ENCODE measurements at regions not wholly inside any gene's neighbourhood (a gene's known extent, or its start where the extent isn't known, plus 50 kb on each side); places are given as distances from the start of the nearest gene placed in this dataset.
"Not testable (repeated sequence)": the region's sequence is repeated elsewhere in the genome, so short reads cannot be mapped to it uniquely, and the experiment has no call there.

GRCh38 chr1:148345659-148346151 lies 137.4 kb downstream of the PPIAL4G start:
- H3K9me3 Mint-ChIP-seq (ENCODE audit: unreplicated experiment); H3K27ac Mint-ChIP-seq (ENCODE audit: unreplicated experiment); H3K27me3 Mint-ChIP-seq (ENCODE audit: unreplicated experiment); H3K36me3 Mint-ChIP-seq (ENCODE audit: low read depth, unreplicated experiment); H3K4me3 Mint-ChIP-seq (ENCODE audit: unreplicated experiment); H3K4me1 Mint-ChIP-seq (ENCODE audit: unreplicated experiment); DNase-seq (ENCODE audit: low spot score): not testable (repeated sequence)
- TF ChIP-seq CTCF (IDR thresholded peaks at IDR 0.05; ENCODE audit: unreplicated experiment), result peak; percentile 31

GRCh38 chr1:148344651-148345050 lies 138.5 kb downstream of the PPIAL4G start:
- H3K27me3 Mint-ChIP-seq (ENCODE audit: unreplicated experiment); DNase-seq (ENCODE audit: low spot score); H3K4me1 Mint-ChIP-seq (ENCODE audit: unreplicated experiment); H3K36me3 Mint-ChIP-seq (ENCODE audit: low read depth, unreplicated experiment); H3K27ac Mint-ChIP-seq (ENCODE audit: unreplicated experiment); H3K9me3 Mint-ChIP-seq (ENCODE audit: unreplicated experiment); H3K4me3 Mint-ChIP-seq (ENCODE audit: unreplicated experiment): not testable (repeated sequence)

- H3K9me3 Mint-ChIP-seq (ENCODE audit: unreplicated experiment); H3K4me3 Mint-ChIP-seq (ENCODE audit: unreplicated experiment); H3K27ac Mint-ChIP-seq (ENCODE audit: unreplicated experiment); H3K27me3 Mint-ChIP-seq (ENCODE audit: unreplicated experiment); H3K36me3 Mint-ChIP-seq (ENCODE audit: low read depth, unreplicated experiment); DNase-seq (ENCODE audit: low spot score): not testable (repeated sequence)
- H3K4me1 Mint-ChIP-seq (ENCODE audit: unreplicated experiment), result peaks cover 10% of the 10 kb centered on the region
Observed at GRCh38 chr1:148341729-148342128, 141.4 kb downstream of the PPIAL4G start.

GRCh38 chr1:148336121-148336918 lies 146.8 kb downstream of the PPIAL4G start:
- peak overlapping the region; percentile 31 for H3K27ac Mint-ChIP-seq (ENCODE audit: unreplicated experiment)
- not testable (repeated sequence) for H3K9me3 Mint-ChIP-seq (ENCODE audit: unreplicated experiment); H3K4me3 Mint-ChIP-seq (ENCODE audit: unreplicated experiment); H3K36me3 Mint-ChIP-seq (ENCODE audit: low read depth, unreplicated experiment); H3K27me3 Mint-ChIP-seq (ENCODE audit: unreplicated experiment); DNase-seq (ENCODE audit: low spot score)
- H3K4me1 Mint-ChIP-seq (ENCODE audit: unreplicated experiment), result peaks cover 23% of the 10 kb centered on the region

- H3K36me3 Mint-ChIP-seq (ENCODE audit: low read depth, unreplicated experiment), result no peaks in the 10 kb centered on the region
- peak overlapping the region; percentile 93 for H3K4me3 Mint-ChIP-seq (ENCODE audit: unreplicated experiment)
- TF ChIP-seq CTCF (IDR thresholded peaks at IDR 0.05; ENCODE audit: unreplicated experiment), result no peak
- H3K9me3 Mint-ChIP-seq (ENCODE audit: unreplicated experiment), result no peaks in the 10 kb centered on the region
- peak; percentile 71 for DNase-seq (ENCODE audit: low spot score)
- peaks cover 5% of the 10 kb centered on the region for H3K27me3 Mint-ChIP-seq (ENCODE audit: unreplicated experiment)
- peaks cover 23% of the 10 kb centered on the region for H3K4me1 Mint-ChIP-seq (ENCODE audit: unreplicated experiment)
- H3K27ac Mint-ChIP-seq (ENCODE audit: unreplicated experiment), result peak overlapping the region; percentile 99
Observed at GRCh38 chr1:148334339-148335130, 148.6 kb downstream of the PPIAL4G start.

GRCh38 chr1:148333875-148334338 lies 149.2 kb downstream of the PPIAL4G start:
- H3K27ac Mint-ChIP-seq (ENCODE audit: unreplicated experiment), result peak overlapping the region; percentile 99
- H3K9me3 Mint-ChIP-seq (ENCODE audit: unreplicated experiment), result no peaks in the 10 kb centered on the region
- H3K4me1 Mint-ChIP-seq (ENCODE audit: unreplicated experiment), result peaks cover 23% of the 10 kb centered on the region
- no peaks in the 10 kb centered on the region for H3K36me3 Mint-ChIP-seq (ENCODE audit: low read depth, unreplicated experiment)
- no peak for TF ChIP-seq CTCF (IDR thresholded peaks at IDR 0.05; ENCODE audit: unreplicated experiment)
- H3K27me3 Mint-ChIP-seq (ENCODE audit: unreplicated experiment), result peaks cover 5% of the 10 kb centered on the region
- H3K4me3 Mint-ChIP-seq (ENCODE audit: unreplicated experiment), result peak overlapping the region; percentile 93
- DNase-seq (ENCODE audit: low spot score), result no peak
